Natural killer cell (primary cell): ENCODE measurements at regions not wholly inside any gene's neighbourhood (a gene's known extent, or its start where the extent isn't known, plus 50 kb on each side); places are given as distances from the start of the nearest gene placed in this dataset.

Source experiments
- ATAC-seq, 3 donors: fragments of 150-1000 bp in 2 of 3; fragments of 200-7000 bp in 1 of 3; cut with Tn5 transposase; 1 replicate in 1 of 3; 2 replicates in 2 of 3; pipeline ENCODE4 v1.10.0; 2021; ENCODE audit warnings: mild to moderate bottlenecking in 2 of 3, moderate library complexity in 2 of 3
- DNase-seq, 2 donors: peaks; one replicate each; pipeline versions ENCODE4 v3.0.0 to v3.0.0-alpha.2; 2013 to 2021; ENCODE audit warnings: mixed read lengths in 1 of 2
- H3K27ac ChIP-seq: one replicate; pipeline ENCODE4 v1.5.1; 2013; ENCODE audit warnings: mild to moderate bottlenecking, low read length
- H3K27me3 ChIP-seq: one replicate; pipeline ENCODE4 v1.6.1; 2013; ENCODE audit warnings: low read length; ENCODE audit not compliant: control insufficient read depth, insufficient read depth
- H3K36me3 ChIP-seq: one replicate; pipeline ENCODE4 v1.6.1; 2013; ENCODE audit warnings: low read length; ENCODE audit not compliant: control insufficient read depth, insufficient read depth
- H3K4me1 ChIP-seq: one replicate; pipeline ENCODE4 v1.6.1; 2013; ENCODE audit warnings: low read length; ENCODE audit not compliant: control insufficient read depth, insufficient read depth
- H3K4me3 ChIP-seq: one replicate; pipeline ENCODE4 v1.5.1; 2013; ENCODE audit warnings: low read length
- H3K9me3 ChIP-seq: one replicate; pipeline ENCODE4 v1.6.1; 2013; ENCODE audit warnings: low read length; ENCODE audit not compliant: control insufficient read depth, insufficient read depth
- H3K27ac Mint-ChIP-seq, 2 donors: one replicate each; pipeline ENCODE4 v1.8.0; 2022; ENCODE audit warnings: mild to moderate bottlenecking in 2 of 2, mixed read lengths in 2 of 2, moderate library complexity in 1 of 2
- H3K27me3 Mint-ChIP-seq, 2 donors: one replicate each; pipeline ENCODE4 v1.8.0; 2022; ENCODE audit warnings: low read depth in 2 of 2, mixed read lengths in 2 of 2
- H3K36me3 Mint-ChIP-seq: one replicate; pipeline ENCODE4 v1.8.0; 2022; ENCODE audit warnings: mixed read lengths
- H3K4me1 Mint-ChIP-seq, 2 donors: one replicate each; pipeline ENCODE4 v1.8.0; 2022; ENCODE audit warnings: mixed read lengths in 2 of 2
- H3K4me3 Mint-ChIP-seq: one replicate; pipeline ENCODE4 v1.8.0; 2022; ENCODE audit warnings: mild to moderate bottlenecking, moderate library complexity, mixed read lengths
- H3K9me3 Mint-ChIP-seq, 2 donors: one replicate each; pipeline ENCODE4 v1.8.0; 2022; ENCODE audit warnings: mixed read lengths in 2 of 2
- CTCF ChIP-seq: fragments of 200-600 bp; IDR thresholded peaks from one replicate; pipeline ENCODE4 v1.8.0; 2022; ENCODE audit warnings: antibody characterized with exemption
- WGBS: methylation state at CpG from one replicate; pipeline ENCODE4 v1.1.7; 2013; ENCODE audit warnings: missing lambda C conversion rate; ENCODE audit not compliant: insufficient coverage; 5-methylcytosine and 5-hydroxymethylcytosine counted together
- intact Hi-C: fragments of 100-400 bp; cut with micrococcal nuclease; formaldehyde crosslinking; loops from one replicate; pipeline ENCODE4 v1.14.2; 2022

- H3K4me1 ChIP-seq: no peaks in the 10 kb centered on the region
- H3K4me3 Mint-ChIP-seq: no peak overlapping the region
- intact Hi-C loops: no loop called here
Measured at GRCh38 chr13:33590936-33591335, 227.0 kb upstream of the RFC3 start.

GRCh38 chr13:33606692-33607091, 211.3 kb upstream of the RFC3 start:
- Histone ChIP-seq H3K4me1 (peaks cover 6% of the 10 kb centered on the region), H3K27me3 (no peaks in the 10 kb centered on the region), H3K9me3 (no peaks in the 10 kb centered on the region), H3K36me3 (no peaks in the 10 kb centered on the region), H3K4me3 (no peak overlapping the region), H3K27ac (no peak overlapping the region)
- no peak for TF ChIP-seq CTCF
- no peak overlapping the region for H3K4me3 Mint-ChIP-seq
- H3K27me3 Mint-ChIP-seq: no peaks in the 10 kb centered on the region
- H3K27ac Mint-ChIP-seq: no peak overlapping the region
- intact Hi-C loops: no loop called here
- DNase-seq (no peak), ATAC-seq (no peak)
- H3K4me1 Mint-ChIP-seq: no peaks in the 10 kb centered on the region
- peaks cover 0 to 2% of the 10 kb centered on the region in 2 donors for H3K9me3 Mint-ChIP-seq
- no peaks in the 10 kb centered on the region for H3K36me3 Mint-ChIP-seq
- WGBS: 77% methylated on average over 7 of the region's 7 CpGs

More at GRCh38 chr13:33590936-33591335, 227.0 kb upstream of the RFC3 start:
- H3K27me3 ChIP-seq: no peaks in the 10 kb centered on the region
- no peaks in the 10 kb centered on the region for H3K36me3 ChIP-seq
- H3K27ac ChIP-seq: no peak overlapping the region
- no peaks in the 10 kb centered on the region for H3K9me3 ChIP-seq
- ATAC-seq (no peak), DNase-seq (no peak)
- Mint-ChIP-seq H3K9me3 (no peaks in the 10 kb centered on the region), H3K27ac (no peak overlapping the region), H3K27me3 (peaks cover 0 to 8% of the 10 kb centered on the region in 2 donors), H3K4me1 (no peaks in the 10 kb centered on the region), H3K36me3 (no peaks in the 10 kb centered on the region)
- no peak overlapping the region for H3K4me3 ChIP-seq
- WGBS: 98% methylated on average over 6 of the region's 6 CpGs
- TF ChIP-seq CTCF: no peak

GRCh38 chr13:33610438-33611120, 207.4 kb upstream of the RFC3 start:
- peaks cover 0 to 8% of the 10 kb centered on the region in 2 donors for H3K27me3 Mint-ChIP-seq
- H3K9me3 ChIP-seq: no peaks in the 10 kb centered on the region
- peak in 1 of 3 donors; percentile 30 for ATAC-seq
- H3K9me3 Mint-ChIP-seq: peaks cover 0 to 2% of the 10 kb centered on the region in 2 donors
- DNase-seq: peak in 1 of 2 donors; percentile 65
- no peak overlapping the region for H3K4me3 ChIP-seq
- intact Hi-C loops: no loop called here
- peaks cover 6% of the 10 kb centered on the region for H3K4me1 ChIP-seq
- TF ChIP-seq CTCF: no peak
- no peaks in the 10 kb centered on the region for H3K27me3 ChIP-seq
- H3K36me3 Mint-ChIP-seq: no peaks in the 10 kb centered on the region
- H3K27ac Mint-ChIP-seq: no peak overlapping the region
- H3K27ac ChIP-seq: peak overlapping the region; percentile 37
- H3K4me3 Mint-ChIP-seq: no peak overlapping the region
- WGBS: 79% methylated on average over 27 of the region's 27 CpGs
- H3K4me1 Mint-ChIP-seq: no peaks in the 10 kb centered on the region
- no peaks in the 10 kb centered on the region for H3K36me3 ChIP-seq
